ENCODE measurements at regions not wholly inside any gene's neighbourhood (a gene's known extent, or its start where the extent isn't known, plus 50 kb on each side); places are given as distances from the start of the nearest gene placed in this dataset.
A peak's percentile ranks its signal among the peaks of the same experiment; 100 is the strongest.

DNA sequence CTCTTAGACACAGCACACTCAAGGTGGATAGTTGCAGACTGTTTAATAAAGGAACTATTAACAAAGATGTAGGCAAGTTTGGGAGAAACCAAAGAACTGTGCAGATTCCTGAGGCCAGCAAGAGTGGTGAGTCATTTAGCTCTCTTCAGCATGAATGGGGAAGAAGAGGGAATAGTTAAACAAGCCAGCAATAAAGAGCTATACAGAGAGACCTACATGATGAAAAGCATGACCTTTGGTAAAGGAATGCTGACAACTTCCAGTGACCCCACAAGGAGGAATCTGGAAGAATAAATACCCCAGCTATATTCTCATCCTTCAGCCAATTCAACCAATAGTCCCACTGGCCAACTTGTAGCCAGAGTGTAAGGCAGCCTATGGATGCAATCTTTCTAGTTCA, 706.0 kb upstream of the GRAMD2B start (continued):
- no peak for TF ChIP-seq SNRNP70 (IDR thresholded peaks at IDR 0.05; ENCODE audit: low read depth, low read length)
- TF ChIP-seq TSC22D2 (CRISPR knock-in tag; IDR thresholded peaks at IDR 0.05; ENCODE audit: borderline replicate concordance): no peak
- no peak for TF ChIP-seq ZNF768 (CRISPR knock-in tag; IDR thresholded peaks at IDR 0.05)
- no peak for TF ChIP-seq RBFOX2 (IDR thresholded peaks at IDR 0.05; ENCODE audit: low read depth, low read length)
- TF ChIP-seq, protein P1, sequence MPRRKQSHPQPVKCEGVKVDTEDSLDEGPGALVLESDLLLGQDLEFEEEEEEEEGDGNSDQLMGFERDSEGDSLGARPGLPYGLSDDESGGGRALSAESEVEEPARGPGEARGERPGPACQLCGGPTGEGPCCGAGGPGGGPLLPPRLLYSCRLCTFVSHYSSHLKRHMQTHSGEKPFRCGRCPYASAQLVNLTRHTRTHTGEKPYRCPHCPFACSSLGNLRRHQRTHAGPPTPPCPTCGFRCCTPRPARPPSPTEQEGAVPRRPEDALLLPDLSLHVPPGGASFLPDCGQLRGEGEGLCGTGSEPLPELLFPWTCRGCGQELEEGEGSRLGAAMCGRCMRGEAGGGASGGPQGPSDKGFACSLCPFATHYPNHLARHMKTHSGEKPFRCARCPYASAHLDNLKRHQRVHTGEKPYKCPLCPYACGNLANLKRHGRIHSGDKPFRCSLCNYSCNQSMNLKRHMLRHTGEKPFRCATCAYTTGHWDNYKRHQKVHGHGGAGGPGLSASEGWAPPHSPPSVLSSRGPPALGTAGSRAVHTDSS (CRISPR knock-in tag; conservative IDR thresholded peaks at IDR 0.05): no peak
- TF ChIP-seq RARA (CRISPR knock-in tag; IDR thresholded peaks at IDR 0.05): peak; percentile 49; the same call in 1 of the 2 replicates
- no peak for TF ChIP-seq ZNF496 (CRISPR knock-in tag; IDR thresholded peaks at IDR 0.05; ENCODE audit: insufficient replicate concordance)
- TF ChIP-seq ZNF282 (IDR thresholded peaks at IDR 0.05; ENCODE audit: partially characterized antibody): no peak
- no peak for TF ChIP-seq HOXA9 (CRISPR knock-in tag; IDR thresholded peaks at IDR 0.05; ENCODE audit: borderline replicate concordance)
- no peak for TF ChIP-seq THAP11 (CRISPR knock-in tag; IDR thresholded peaks at IDR 0.05)
- peak; percentile 35; the same call in 1 of the 2 replicates for TF ChIP-seq ZNF644 (CRISPR knock-in tag; IDR thresholded peaks at IDR 0.05; ENCODE audit: low read depth)
- TF ChIP-seq, protein P2, sequence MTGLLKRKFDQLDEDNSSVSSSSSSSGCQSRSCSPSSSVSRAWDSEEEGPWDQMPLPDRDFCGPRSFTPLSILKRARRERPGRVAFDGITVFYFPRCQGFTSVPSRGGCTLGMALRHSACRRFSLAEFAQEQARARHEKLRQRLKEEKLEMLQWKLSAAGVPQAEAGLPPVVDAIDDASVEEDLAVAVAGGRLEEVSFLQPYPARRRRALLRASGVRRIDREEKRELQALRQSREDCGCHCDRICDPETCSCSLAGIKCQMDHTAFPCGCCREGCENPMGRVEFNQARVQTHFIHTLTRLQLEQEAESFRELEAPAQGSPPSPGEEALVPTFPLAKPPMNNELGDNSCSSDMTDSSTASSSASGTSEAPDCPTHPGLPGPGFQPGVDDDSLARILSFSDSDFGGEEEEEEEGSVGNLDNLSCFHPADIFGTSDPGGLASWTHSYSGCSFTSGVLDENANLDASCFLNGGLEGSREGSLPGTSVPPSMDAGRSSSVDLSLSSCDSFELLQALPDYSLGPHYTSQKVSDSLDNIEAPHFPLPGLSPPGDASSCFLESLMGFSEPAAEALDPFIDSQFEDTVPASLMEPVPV (CRISPR knock-in tag; IDR thresholded peaks at IDR 0.05): no peak
- TF ChIP-seq, protein P3, sequence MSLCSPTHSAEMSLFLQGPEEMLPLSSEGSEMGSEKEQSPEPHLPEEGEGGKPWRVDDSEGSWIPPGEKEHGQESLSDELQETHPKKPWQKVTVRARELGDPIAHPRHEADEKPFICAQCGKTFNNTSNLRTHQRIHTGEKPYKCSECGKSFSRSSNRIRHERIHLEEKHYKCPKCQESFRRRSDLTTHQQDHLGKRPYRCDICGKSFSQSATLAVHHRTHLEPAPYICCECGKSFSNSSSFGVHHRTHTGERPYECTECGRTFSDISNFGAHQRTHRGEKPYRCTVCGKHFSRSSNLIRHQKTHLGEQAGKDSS (CRISPR knock-in tag; IDR thresholded peaks at IDR 0.05; ENCODE audit: borderline replicate concordance, low read depth): no peak
- TF ChIP-seq ZNF350 (CRISPR knock-in tag; IDR thresholded peaks at IDR 0.05; ENCODE audit: borderline replicate concordance, low read depth): no peak
- TF ChIP-seq SMARCE1 (IDR thresholded peaks at IDR 0.05; ENCODE audit: borderline replicate concordance): no peak
- peak; percentile 54 for TF ChIP-seq ZNF652 (CRISPR knock-in tag; IDR thresholded peaks at IDR 0.05; ENCODE audit: borderline replicate concordance, low read depth)
- TF ChIP-seq REXO4 (CRISPR knock-in tag; IDR thresholded peaks at IDR 0.05; ENCODE audit: borderline replicate concordance): no peak
- TF ChIP-seq, protein P4, sequence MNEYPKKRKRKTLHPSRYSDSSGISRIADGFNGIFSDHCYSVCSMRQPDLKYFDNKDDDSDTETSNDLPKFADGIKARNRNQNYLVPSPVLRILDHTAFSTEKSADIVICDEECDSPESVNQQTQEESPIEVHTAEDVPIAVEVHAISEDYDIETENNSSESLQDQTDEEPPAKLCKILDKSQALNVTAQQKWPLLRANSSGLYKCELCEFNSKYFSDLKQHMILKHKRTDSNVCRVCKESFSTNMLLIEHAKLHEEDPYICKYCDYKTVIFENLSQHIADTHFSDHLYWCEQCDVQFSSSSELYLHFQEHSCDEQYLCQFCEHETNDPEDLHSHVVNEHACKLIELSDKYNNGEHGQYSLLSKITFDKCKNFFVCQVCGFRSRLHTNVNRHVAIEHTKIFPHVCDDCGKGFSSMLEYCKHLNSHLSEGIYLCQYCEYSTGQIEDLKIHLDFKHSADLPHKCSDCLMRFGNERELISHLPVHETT (CRISPR knock-in tag; conservative IDR thresholded peaks at IDR 0.05): no peak

Measured in HepG2 (cell line).